Activated CD4-positive, alpha-beta T cell treated with anti-CD3 and anti-CD28 coated beads for 4 hours (primary cell): ENCODE measurements at regions not wholly inside any gene's neighbourhood (a gene's known extent, or its start where the extent isn't known, plus 50 kb on each side); places are given as distances from the start of the nearest gene placed in this dataset.
"Not testable (repeated sequence)": the region's sequence is repeated elsewhere in the genome, so short reads cannot be mapped to it uniquely, and the experiment has no call there.

Experiments
- DNase-seq, 2 donors: peaks; one replicate each; pipeline ENCODE4 v3.0.0-alpha.2; 2020

DNA sequence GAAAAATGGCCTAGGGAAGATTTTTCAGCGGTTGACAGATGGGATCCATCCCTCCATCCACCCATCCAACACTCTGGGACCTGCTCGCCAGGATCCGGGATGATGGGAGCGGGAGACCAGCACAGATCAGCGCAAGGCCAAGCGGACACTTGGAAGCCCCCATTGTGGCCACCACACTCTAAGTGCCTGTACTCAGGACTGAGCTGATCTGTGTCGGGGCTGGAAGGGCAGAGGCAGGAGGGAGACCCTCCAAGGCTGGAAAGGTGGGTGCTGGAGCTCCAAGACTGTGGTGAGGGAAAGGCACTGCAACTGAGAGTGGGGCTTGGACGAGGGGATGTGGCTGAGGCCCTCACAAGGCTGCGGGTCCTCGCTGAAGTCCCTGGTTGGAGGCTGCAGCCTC lies 91.8 kb upstream of the TRPM1 start:
- DNase-seq = no peak

DNA sequence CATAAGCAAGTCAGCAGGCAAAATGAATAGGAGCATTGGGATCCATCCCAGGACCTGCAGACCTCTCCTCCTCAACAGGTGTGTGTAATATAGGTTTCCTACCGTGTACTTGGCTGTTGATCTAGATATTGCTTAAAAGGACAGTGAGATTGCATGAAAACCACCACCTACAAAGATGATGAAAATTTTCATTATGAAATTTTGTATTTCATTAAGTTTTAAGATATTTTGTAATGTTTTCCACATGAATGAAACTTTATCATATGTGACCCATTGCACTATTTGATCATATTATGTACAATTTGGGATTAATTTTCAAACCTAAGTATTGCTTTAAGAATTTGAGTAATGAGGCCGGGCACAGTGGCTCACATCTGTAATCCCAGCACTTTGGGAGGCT lies 94.3 kb upstream of the TRPM1 start:
- no peak for DNase-seq

GRCh38 chr15:31197497-31198414 lies 96.2 kb upstream of the TRPM1 start:
- DNase-seq = peak; percentile 28 to 34

- DNase-seq = peak; percentile 71 to 74
Measured at GRCh38 chr15:31200735-31201151, 99.2 kb upstream of the TRPM1 start.

GRCh38 chr15:31202953-31203352 lies 101.4 kb upstream of the TRPM1 start:
- DNase-seq = no peak

- no peak for DNase-seq
Measured at GRCh38 chr15:31203999-31204398, 102.5 kb upstream of the TRPM1 start.

DNA sequence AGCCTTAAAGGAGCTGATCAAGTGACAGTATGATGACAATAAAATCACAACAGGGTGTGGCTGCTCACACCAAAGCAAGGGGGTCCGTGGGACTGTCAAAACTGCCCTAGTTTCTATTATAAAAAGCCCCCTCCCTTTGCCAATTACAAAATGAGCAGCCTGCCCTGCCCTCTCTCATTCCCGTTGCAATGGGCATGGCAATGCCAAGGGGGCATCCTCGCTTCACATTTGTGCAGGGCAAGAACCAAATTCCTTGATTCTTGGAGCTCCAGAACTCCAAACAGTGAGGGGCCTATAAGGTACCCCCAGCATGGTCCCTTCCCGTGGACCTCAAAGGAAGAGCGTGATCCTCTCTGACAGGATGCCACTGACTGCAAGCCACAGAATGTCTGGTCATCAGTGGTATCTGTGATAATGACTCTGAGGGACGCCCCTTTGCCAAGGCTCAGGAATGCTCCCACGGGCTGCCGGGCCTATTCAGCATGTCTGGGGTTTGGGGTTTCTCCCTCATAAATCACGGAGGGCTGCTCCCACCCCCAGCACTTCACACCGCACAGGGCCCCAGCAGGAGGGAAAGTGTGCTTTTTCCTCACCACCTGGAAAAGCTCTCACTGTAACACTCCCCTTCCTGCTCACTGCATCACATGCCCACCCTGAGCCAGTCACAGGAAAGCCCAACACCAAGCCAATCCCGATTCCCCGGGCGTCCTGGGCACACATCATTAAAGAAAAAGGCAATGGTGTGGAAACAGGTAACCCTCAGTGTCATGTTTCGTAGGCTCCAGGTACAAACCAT lies 105.1 kb upstream of the TRPM1 start:
- DNase-seq = no peak

DNA sequence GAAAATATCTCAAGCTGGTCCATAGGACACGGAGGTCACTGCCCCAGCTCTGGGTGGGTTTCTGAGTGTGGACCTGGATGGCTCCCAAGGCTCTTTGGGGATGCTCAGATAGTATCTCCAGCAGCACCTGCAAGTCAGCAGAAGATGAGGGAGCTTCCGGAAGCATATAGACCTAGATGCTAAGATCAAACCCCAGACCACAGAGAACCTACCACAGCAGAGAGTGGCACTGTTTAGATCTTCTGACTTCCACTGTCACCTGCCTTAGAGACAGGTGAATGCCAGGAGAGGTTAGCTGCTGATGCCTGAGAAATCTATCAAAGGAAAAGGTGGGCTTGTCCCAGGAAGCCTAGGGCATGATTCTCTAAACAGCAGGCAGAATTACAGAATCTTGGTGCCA lies 105.7 kb upstream of the TRPM1 start:
- DNase-seq = no peak

GRCh38 chr15:31207861-31208260 lies 106.3 kb upstream of the TRPM1 start:
- DNase-seq = not testable (repeated sequence)

- DNase-seq = no peak
Measured at GRCh38 chr15:31208817-31209216, 107.3 kb upstream of the TRPM1 start.

- no peak for DNase-seq
Measured at GRCh38 chr15:31211353-31211752, 109.8 kb upstream of the TRPM1 start.

DNA sequence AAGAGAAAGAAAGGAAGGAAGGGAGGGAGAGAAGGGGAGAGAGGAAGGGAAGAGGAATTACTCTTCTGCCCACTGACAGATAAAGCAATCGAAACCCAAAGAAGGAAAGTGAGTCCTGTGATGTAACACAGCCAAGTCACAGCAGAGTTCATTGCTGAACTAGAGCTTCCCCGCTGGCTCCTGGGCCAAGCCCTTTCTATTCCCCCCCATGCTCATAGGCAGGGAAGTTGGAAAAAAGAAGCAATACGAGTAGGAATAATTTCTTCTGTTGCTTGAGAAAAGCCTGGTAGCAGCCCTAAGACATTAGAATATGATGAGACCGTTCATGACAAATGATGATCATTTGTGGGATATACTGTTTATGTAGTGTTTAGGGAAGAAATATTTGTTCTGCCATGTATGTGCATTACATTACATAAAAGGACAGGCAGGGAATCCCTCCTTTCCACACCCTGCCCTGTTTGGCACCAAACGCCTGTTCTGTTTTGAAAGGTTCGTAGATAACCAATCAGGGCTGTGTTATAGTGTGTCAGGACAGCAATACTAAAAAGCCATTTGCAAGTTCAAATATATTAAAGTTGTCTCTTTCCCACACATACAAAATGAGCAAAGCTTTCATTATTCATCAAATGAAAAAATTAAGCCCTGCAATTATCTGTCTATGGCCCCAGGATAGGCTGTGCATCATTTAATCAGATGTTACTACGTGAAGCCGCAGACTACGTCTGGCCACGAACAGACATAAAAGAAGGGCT lies 111.0 kb upstream of the TRPM1 start:
- no peak for DNase-seq

DNA sequence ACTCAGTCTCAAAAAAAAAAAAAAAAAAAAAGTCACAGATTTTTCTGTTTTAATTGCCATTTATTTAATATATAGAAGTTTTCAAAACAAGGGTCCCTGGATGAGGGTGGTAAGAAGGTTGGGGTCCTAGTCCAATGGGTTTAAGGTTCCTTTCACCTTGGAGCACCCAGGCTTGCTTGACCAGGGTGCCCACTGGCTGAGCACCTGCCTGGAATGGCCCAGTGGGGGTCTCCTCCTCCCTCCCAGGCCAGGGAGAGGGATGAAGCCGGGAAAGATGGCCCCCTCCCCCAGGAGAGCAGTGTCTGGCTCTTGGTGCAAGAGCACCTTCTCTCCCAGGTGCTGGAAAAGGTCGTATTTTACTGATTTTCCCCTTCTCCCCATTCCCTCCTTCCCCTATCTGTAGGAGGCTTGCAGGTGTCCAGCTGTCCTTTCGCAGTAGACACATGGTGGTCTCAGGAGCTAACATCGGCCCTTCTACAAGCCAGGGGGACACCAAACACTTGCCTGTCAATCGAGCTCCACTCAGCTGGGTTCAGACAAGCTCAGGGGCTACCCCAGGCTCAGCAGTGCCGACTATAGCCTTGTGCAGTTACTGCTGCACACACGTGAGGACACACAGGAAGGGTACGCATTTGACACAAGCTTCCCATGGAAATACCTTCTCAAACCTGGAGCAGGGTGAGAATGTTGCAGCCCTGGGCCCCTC lies 112.3 kb upstream of the KLF13 start:
- no peak for DNase-seq

DNA sequence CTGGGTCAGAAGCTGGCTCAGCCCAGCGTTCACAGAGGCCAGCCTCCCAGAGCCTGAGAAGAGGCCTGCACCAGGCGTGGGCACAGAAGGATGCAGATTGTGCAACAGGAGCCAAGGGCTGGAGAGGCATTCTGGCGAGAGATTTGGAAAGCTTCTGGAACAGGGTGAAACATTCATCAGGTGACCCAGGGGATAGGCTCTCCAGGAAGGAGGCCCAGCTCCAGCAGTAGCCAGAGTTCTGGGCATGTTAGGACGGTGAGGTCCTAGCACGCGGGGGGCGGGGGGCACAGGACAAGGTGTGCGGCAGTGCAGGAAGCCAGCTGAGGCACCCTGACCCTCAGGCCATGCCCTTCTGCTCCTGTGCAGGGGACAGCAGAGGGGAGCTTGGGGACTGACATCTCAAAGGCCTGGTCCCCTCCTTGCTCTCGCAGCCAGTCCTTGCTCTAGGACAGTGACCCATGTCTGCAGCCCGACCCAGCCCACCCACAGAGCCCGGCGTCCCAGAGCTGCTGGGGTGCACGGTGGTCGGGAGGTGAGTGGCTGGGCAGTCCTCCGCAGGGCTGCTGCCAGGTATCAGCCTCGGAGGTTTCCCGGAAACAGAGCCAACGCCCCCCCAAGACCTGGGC lies 111.7 kb upstream of the KLF13 start:
- DNase-seq = no peak

DNA sequence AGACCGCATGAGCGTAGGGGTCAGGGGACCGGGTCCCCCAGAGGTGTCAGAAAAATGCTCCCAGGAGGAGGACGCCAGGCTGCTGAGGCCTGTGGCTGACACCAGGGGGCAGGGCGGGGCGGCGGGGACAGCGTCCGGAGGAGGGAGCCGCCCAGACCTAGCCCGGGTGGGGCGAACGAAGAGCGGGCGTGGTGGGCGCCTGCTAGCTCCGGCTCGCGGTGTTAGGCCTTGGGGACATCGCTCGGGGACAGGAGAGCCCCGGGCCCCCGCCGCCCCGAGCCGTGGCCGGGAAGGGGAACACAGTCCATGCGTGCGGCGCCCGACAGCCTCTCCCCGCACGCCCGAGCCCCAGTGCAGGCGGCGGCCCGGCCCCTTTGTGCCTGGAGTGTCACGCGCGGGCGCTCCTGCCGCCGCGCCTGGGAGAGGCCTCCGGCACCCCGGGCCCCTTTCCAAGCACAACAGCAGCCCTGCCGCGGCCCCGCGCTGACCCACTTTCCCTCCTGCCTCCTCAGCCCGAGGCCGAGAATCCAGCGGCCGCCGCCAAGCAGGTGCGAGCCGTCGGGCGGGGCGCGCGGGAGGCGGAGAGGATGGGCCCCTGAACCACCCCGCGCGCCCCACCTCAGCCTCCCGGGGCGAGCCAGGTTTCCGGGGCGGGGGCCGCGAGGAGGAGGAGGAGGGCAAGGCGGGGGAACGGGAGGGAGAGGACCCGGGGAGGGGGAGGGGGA lies 111.0 kb upstream of the KLF13 start:
- DNase-seq = peak; percentile 81 to 84

- peak in 1 of 2 donors; percentile 42 for DNase-seq
Measured at GRCh38 chr15:31216215-31216911, 110.3 kb upstream of the KLF13 start.

GRCh38 chr15:31217067-31217466 lies 109.6 kb upstream of the KLF13 start:
- no peak for DNase-seq

DNA sequence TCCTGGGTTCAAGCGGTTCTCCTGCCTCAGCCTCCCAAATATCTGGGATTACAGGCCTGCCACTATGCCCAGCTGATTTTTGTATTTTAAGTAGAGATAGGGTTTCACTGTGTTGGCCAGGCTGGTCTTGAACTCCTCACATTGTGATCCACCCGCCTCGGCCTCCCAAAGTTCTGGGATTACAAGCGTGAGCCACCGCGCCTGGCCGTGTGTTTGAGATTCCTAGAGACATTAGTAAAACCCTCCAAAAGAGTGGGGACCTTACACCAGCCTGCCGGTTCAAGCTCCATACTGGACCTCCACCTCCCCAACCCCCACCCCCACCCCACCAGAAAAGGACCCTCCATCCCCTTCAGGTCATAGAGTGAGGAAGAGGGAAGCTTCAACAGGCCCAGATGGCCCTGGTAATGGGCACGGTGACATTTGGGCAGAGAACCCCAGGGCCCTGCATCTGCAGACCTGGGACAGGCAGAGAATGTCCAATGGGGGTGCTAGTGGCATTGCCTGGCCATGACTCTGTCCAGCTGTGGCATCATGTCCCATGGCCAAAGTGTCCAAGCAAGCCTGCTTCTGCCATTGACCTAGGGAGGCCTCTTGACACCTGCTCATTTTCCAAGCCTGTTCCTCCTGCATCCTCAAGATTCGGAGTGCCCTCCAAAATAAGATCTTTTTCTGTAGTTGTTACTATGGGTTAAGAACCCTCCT lies 108.9 kb upstream of the KLF13 start:
- DNase-seq = no peak

DNA sequence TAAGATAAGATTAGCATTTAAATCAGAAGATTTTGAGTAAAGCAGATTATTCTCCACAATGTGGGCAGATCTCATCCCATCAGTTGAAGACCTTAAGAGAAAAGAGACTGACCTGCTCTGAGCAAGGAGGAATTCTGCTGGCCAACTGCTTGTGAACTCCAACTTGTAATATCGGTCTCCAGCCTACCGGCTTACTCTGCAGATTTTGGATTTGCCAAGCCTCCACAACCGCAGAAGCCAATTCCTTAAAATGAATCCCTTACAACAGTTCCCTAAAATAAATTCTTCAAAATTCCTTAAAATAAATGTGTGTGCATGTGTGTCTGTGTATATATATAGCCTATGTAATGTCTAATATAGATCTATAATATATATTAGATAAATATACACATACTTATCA lies 107.4 kb upstream of the KLF13 start:
- no peak for DNase-seq

- DNase-seq = no peak
Measured at GRCh38 chr15:31221936-31222515, 104.6 kb upstream of the KLF13 start.
